Neural cell (in vitro differentiated cells): ENCODE measurements at regions not wholly inside any gene's neighbourhood (a gene's known extent, or its start where the extent isn't known, plus 50 kb on each side); places are given as distances from the start of the nearest gene placed in this dataset.

Source experiments
- H2AFZ ChIP-seq: fragments of 200-600, 300-800 bp; sonication (generic), shearing (Covaris generic); 2 replicates; pipeline ENCODE4 v1.6.0; 2014; ENCODE audit warnings: low read depth, mild to moderate bottlenecking, antibody characterized with exemption, low read length, moderate library complexity
- H3F3A ChIP-seq: fragments of 200-600 bp; shearing (Covaris generic); 2 replicates; pipeline ENCODE4 v1.6.1; 2016; ENCODE audit warnings: mild to moderate bottlenecking, moderate library complexity, mixed read lengths, antibody characterized with exemption, low read length; ENCODE audit not compliant: insufficient read depth, poor library complexity, severe bottlenecking
- H3K27ac ChIP-seq: fragments of 200-600, 300-800 bp; sonication (generic), shearing (Covaris generic); 2 replicates; pipeline ENCODE4 v1.5.1; 2014; ENCODE audit warnings: mild to moderate bottlenecking, low read length, moderate library complexity
- H3K27me3 ChIP-seq: fragments of 300-800, 200-600 bp; sonication (generic), shearing (Covaris generic); 2 replicates; pipeline ENCODE4 v1.6.0; 2014; ENCODE audit warnings: mild to moderate bottlenecking, low read depth, low read length, moderate library complexity; ENCODE audit not compliant: insufficient read depth
- H3K36me3 ChIP-seq: fragments of 300-800, 200-600 bp; sonication (generic), shearing (Covaris generic); 2 replicates; pipeline ENCODE4 v1.5.1; 2014; ENCODE audit warnings: mild to moderate bottlenecking, antibody characterized with exemption, low read length, moderate library complexity; ENCODE audit not compliant: insufficient read depth
- H3K4me2 ChIP-seq: fragments of 300-800, 200-600 bp; sonication (generic), shearing (Covaris generic); 2 replicates; pipeline ENCODE4 v1.6.0; 2014; ENCODE audit warnings: mild to moderate bottlenecking, low read length
- H3K4me3 ChIP-seq: fragments of 300-800, 200-600 bp; sonication (generic), shearing (Covaris generic); 2 replicates; pipeline ENCODE4 v1.5.1; 2014; ENCODE audit warnings: mild to moderate bottlenecking, low read length, moderate library complexity
- H3K79me2 ChIP-seq: fragments of 200-600 bp; shearing (Covaris generic); replicated peaks from 2 replicates; pipeline ENCODE4 v1.6.0; 2014; ENCODE audit warnings: mild to moderate bottlenecking, low read length, moderate library complexity; ENCODE audit not compliant: insufficient read depth
- H3K9ac ChIP-seq: fragments of 300-800, 200-600 bp; sonication (generic), shearing (Covaris generic); 2 replicates; pipeline ENCODE4 v1.6.1; 2016; ENCODE audit warnings: mild to moderate bottlenecking, low read length, mixed read lengths
- H3K9me2 ChIP-seq: fragments of 200-600 bp; shearing (Covaris generic); 2 replicates; pipeline ENCODE4 v1.6.1; 2016; ENCODE audit warnings: mild to moderate bottlenecking, low read length, mixed read lengths; ENCODE audit not compliant: insufficient read depth
- H3K9me3 ChIP-seq: fragments of 200-600, 300-800 bp; sonication (generic), shearing (Covaris generic); 2 replicates; pipeline ENCODE4 v1.6.1; 2016; ENCODE audit warnings: mild to moderate bottlenecking, mixed run types, low read length, moderate library complexity, mixed read lengths
- H4K20me1 ChIP-seq: fragments of 200-600 bp; shearing (Covaris generic); 2 replicates; pipeline ENCODE4 v1.6.1; 2016; ENCODE audit warnings: mild to moderate bottlenecking, mixed run types; ENCODE audit not compliant: insufficient read depth
- CTCF ChIP-seq: fragments of 450-650 bp; IDR thresholded peaks from 2 replicates; pipeline ENCODE4 v1.5.1; 2014; ENCODE audit warnings: antibody characterized with exemption, mild to moderate bottlenecking, moderate library complexity; ENCODE audit not compliant: poor library complexity, severe bottlenecking
- EP300 ChIP-seq: fragments of 450-650 bp; conservative IDR thresholded peaks from 2 replicates; pipeline ENCODE4 v1.6.1; 2014; ENCODE audit warnings: antibody characterized with exemption, mild to moderate bottlenecking, moderate library complexity; ENCODE audit not compliant: poor library complexity, severe bottlenecking
- EZH2 ChIP-seq: fragments of 200-600, 300-800 bp; shearing (Covaris generic), sonication (generic); IDR thresholded peaks from 2 replicates; pipeline ENCODE4 v1.6.1; 2014; ENCODE audit warnings: antibody characterized with exemption, low read length, borderline replicate concordance, mild to moderate bottlenecking; ENCODE audit not compliant: insufficient read depth, poor library complexity, severe bottlenecking
- MXI1 ChIP-seq: fragments of 450-650 bp; conservative IDR thresholded peaks from 2 replicates; pipeline ENCODE4 v1.6.1; 2014; ENCODE audit warnings: antibody characterized with exemption, mild to moderate bottlenecking; ENCODE audit not compliant: poor library complexity, severe bottlenecking
- POLR2AphosphoS5 ChIP-seq: IDR thresholded peaks from 2 replicates; pipeline ENCODE4 v1.6.1; 2012
- RAD21 ChIP-seq: fragments of 450-650 bp; conservative IDR thresholded peaks from 2 replicates; pipeline ENCODE4 v1.6.1; 2014; ENCODE audit warnings: antibody characterized with exemption, mild to moderate bottlenecking, moderate library complexity
- REST ChIP-seq: IDR thresholded peaks from 2 replicates; pipeline ENCODE4 v1.6.1; 2012; ENCODE audit warnings: borderline replicate concordance
- SMC3 ChIP-seq: fragments of 450-650 bp; conservative IDR thresholded peaks from 2 replicates; pipeline ENCODE4 v1.6.1; 2014; ENCODE audit warnings: antibody characterized with exemption, mild to moderate bottlenecking, moderate library complexity; ENCODE audit not compliant: poor library complexity
- TAF1 ChIP-seq: IDR thresholded peaks from 2 replicates; pipeline ENCODE4 v1.6.1; 2012; ENCODE audit warnings: low read depth

- Histone ChIP-seq H3K9me2 (no peaks in the 10 kb centered on the region), H3K9ac (no peak overlapping the region), H3K79me2 (no peaks in the 10 kb centered on the region), H3K9me3 (no peaks in the 10 kb centered on the region), H3K27me3 (no peaks in the 10 kb centered on the region), H4K20me1 (no peaks in the 10 kb centered on the region), H3K4me2 (no peak overlapping the region), H3K4me3 (no peak overlapping the region), H2AFZ (no peak overlapping the region), H3K36me3 (no peaks in the 10 kb centered on the region), H3F3A (no peaks in the 10 kb centered on the region), H3K27ac (no peak overlapping the region)
- TF ChIP-seq CTCF (no peak), MXI1 (no peak), EZH2 (no peak), RAD21 (no peak), EP300 (no peak), SMC3 (no peak)
These were observed 79.2 kb upstream of the ARHGEF7 start for GRCh38 chr13:111035861-111036260.

DNA sequence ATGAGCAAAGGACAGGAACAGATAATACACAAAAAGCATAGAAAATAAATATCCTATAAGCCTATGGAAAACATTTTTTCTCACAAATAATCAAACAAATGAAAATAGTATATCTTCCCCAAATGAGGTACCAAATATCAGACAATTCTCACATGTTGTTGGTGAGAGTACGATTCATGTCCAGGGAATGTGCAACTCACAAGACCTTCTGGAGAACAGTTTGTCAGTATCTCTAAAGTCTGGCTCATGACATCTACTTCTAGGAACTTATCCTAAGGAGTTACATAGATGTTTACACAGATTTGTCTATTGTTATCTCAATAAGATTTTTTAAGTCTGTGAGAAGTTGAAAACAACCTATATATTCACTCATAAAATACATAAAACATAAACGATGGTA, 80.3 kb upstream of the ARHGEF7 start:
- H3K9ac ChIP-seq = no peak overlapping the region
- TF ChIP-seq POLR2AphosphoS5 (no peak), EZH2 (no peak), TAF1 (no peak), EP300 (no peak), RAD21 (no peak)
- H3F3A ChIP-seq = no peaks in the 10 kb centered on the region
- no peaks in the 10 kb centered on the region for H3K36me3 ChIP-seq
- H4K20me1 ChIP-seq = no peaks in the 10 kb centered on the region
- no peak overlapping the region for H2AFZ ChIP-seq
- no peaks in the 10 kb centered on the region for H3K79me2 ChIP-seq
- H3K9me2 ChIP-seq = no peaks in the 10 kb centered on the region
- no peak overlapping the region for H3K27ac ChIP-seq
- no peak overlapping the region for H3K4me2 ChIP-seq
- H3K27me3 ChIP-seq = no peaks in the 10 kb centered on the region
- no peak overlapping the region for H3K4me3 ChIP-seq
- H3K9me3 ChIP-seq = no peaks in the 10 kb centered on the region

GRCh38 chr13:111033172-111034130, 81.7 kb upstream of the ARHGEF7 start:
- no peak overlapping the region for H3K27ac ChIP-seq
- H3K4me2 ChIP-seq = no peak overlapping the region
- no peaks in the 10 kb centered on the region for H3K79me2 ChIP-seq
- no peaks in the 10 kb centered on the region for H3K27me3 ChIP-seq
- no peaks in the 10 kb centered on the region for H3K36me3 ChIP-seq
- no peaks in the 10 kb centered on the region for H3F3A ChIP-seq
- TF ChIP-seq REST = no peak
- TF ChIP-seq SMC3 = no peak
- TF ChIP-seq TAF1 = no peak
- no peak for TF ChIP-seq MXI1
- TF ChIP-seq EP300 = no peak
- TF ChIP-seq EZH2 = no peak
- TF ChIP-seq CTCF = no peak
- TF ChIP-seq RAD21 = no peak
- H3K9me2 ChIP-seq = no peaks in the 10 kb centered on the region
- H2AFZ ChIP-seq = no peak overlapping the region
- H3K9me3 ChIP-seq = no peaks in the 10 kb centered on the region
- H3K9ac ChIP-seq = no peak overlapping the region
- H3K4me3 ChIP-seq = no peak overlapping the region
- no peaks in the 10 kb centered on the region for H4K20me1 ChIP-seq
